ENCODE measurements at regions not wholly inside any gene's neighbourhood (a gene's known extent, or its start where the extent isn't known, plus 50 kb on each side); places are given as distances from the start of the nearest gene placed in this dataset.
"Not testable (repeated sequence)": the region's sequence is repeated elsewhere in the genome, so short reads cannot be mapped to it uniquely, and the experiment has no call there.

DNA sequence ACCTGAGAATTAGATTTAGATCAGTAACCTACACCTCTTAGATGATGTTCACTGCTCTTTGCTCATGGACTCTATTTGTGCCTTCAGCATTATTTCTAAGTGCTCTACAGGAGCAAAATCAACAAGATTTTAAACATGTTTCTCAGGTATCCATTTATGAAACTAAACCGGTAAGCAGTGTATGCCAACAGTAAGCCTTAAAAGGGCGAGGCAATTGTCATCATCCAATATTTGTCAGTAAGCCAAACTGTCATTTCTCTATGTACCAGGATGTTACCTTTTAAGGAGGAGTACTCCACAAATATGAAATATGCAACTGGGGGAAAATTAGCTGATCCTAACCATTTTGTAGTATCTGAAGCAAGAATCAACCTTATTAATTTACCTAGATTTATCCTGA lies 69.6 kb upstream of the ZNF184 start:
- no peak for DNase-seq (ENCODE audit: low spot score)

DNA sequence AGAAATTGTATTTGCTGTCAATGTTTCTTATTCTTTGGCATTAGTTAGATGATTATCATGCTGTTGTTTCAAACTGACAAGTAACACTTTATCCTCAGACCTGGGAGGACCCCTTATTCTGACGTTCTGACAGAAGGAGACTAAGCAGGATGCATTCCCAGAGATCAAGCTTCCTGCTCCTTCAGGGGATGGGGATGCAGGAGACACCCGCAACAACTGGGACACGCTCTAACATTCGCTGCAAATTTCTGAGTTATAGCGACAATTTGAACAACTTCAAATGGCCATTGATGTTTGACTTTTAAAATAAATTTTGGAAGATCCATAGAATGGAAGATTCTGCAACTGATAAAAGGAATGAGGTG lies 69.0 kb upstream of the ZNF184 start:
- DNase-seq (ENCODE audit: low spot score), result no peak

- no peak for DNase-seq (ENCODE audit: low spot score)
Observed at GRCh38 chr6:27541212-27541932, 68.5 kb upstream of the ZNF184 start.

- DNase-seq (ENCODE audit: low spot score), result no peak
Observed at GRCh38 chr6:27539551-27539950, 66.6 kb upstream of the ZNF184 start.

- DNase-seq (ENCODE audit: low spot score), result no peak
Observed at GRCh38 chr6:27532820-27533538, 60.1 kb upstream of the ZNF184 start.

- no peak for DNase-seq (ENCODE audit: low spot score)
Observed at GRCh38 chr6:27531772-27532459, 59.0 kb upstream of the ZNF184 start.

DNA sequence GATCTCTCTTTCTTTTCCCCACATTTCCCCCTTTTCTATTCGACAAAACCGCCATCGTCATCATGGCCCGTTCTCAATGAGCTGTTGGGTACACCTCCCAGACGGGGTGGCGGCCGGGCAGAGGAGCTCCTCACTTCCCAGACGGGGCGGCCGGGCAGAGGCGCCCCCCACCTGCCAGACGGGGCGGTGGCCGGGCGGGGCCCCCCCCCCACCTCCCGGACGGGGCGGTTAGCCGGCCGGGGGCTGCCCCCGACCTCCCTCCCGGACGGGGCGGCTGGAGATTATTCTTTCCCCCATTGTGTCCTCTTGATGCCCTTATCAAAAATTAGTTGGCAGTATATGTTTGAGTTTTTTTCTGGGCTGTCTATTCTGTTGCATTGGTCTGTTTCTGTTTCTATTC lies 56.9 kb upstream of the ZNF184 start:
- not testable (repeated sequence) for DNase-seq (ENCODE audit: low spot score)

GRCh38 chr6:27528714-27529113 lies 55.8 kb upstream of the ZNF184 start:
- no peak for DNase-seq (ENCODE audit: low spot score)

Data from hematopoietic multipotent progenitor cell treated with erythropoietin and hydrocortisone succinate and interleukin-3 and kit ligand, for 15 days (in vitro differentiated cells).